GM10266 (cell line): ENCODE measurements at regions not wholly inside any gene's neighbourhood (a gene's known extent, or its start where the extent isn't known, plus 50 kb on each side); places are given as distances from the start of the nearest gene placed in this dataset.

Experiments
- DNase-seq: peaks from one replicate; pipeline ENCODE4 v3.0.0; 2012; ENCODE audit errors: extremely low spot score
- CTCF ChIP-seq: IDR thresholded peaks from 2 replicates; pipeline ENCODE4 v1.5.1; 2012; ENCODE audit warnings: mild to moderate bottlenecking, low read depth; ENCODE audit not compliant: control insufficient read depth, insufficient read depth; ENCODE audit errors: missing control alignments

GRCh38 chr11:69545976-69546617, 64.6 kb downstream of the LINC01488 start:
- no peak for TF ChIP-seq CTCF

GRCh38 chr11:69546735-69547370, 65.4 kb downstream of the LINC01488 start:
- peak; percentile 60 for DNase-seq

More at GRCh38 chr11:69545976-69546617, 64.6 kb downstream of the LINC01488 start:
- DNase-seq, result no peak

GRCh38 chr11:69550846-69551245, 69.4 kb downstream of the LINC01488 start:
- DNase-seq, result no peak

More at GRCh38 chr11:69546735-69547370, 65.4 kb downstream of the LINC01488 start:
- no peak for TF ChIP-seq CTCF

GRCh38 chr11:69551963-69552362, 70.5 kb downstream of the LINC01488 start:
- DNase-seq, result no peak
- TF ChIP-seq CTCF, result no peak

More at GRCh38 chr11:69550846-69551245, 69.4 kb downstream of the LINC01488 start:
- no peak for TF ChIP-seq CTCF

GRCh38 chr11:69552951-69553350, 71.5 kb downstream of the LINC01488 start:
- TF ChIP-seq CTCF, result no peak

GRCh38 chr11:69553416-69554357, 72.2 kb downstream of the LINC01488 start:
- no peak for TF ChIP-seq CTCF
- DNase-seq, result no peak

More at GRCh38 chr11:69552951-69553350, 71.5 kb downstream of the LINC01488 start:
- no peak for DNase-seq
